ENCODE measurements at regions not wholly inside any gene's neighbourhood (a gene's known extent, or its start where the extent isn't known, plus 50 kb on each side); places are given as distances from the start of the nearest gene placed in this dataset.

DNA sequence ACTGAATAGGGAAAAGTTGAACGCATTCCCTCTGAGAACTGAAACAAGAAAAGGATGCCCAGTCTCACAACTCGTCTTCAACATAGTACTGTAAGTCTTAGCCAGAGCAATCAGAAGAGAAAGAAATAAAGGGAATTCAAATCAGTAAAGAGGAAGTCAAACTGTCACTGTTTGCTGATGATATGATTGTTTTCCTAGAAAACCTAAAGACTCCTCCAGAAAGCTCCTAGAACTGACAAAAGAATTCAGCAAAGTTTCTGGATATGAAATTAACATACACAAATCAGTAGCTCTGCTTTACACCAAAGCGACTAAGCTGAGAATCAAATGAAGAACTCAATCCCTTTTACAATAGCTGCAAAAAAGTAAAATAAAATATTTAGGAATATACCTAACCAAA is 471.2 kb upstream of the CNTN5 start:
- TF ChIP-seq SMC3 (IDR thresholded peaks at IDR 0.05; ENCODE audit: low read depth, low read length) (no peak), TAF1 (IDR thresholded peaks at IDR 0.05; ENCODE audit: borderline replicate concordance, low read depth, low read length) (no peak), FOXJ3 (CRISPR knock-in tag; IDR thresholded peaks at IDR 0.05) (no peak), POLR2AphosphoS5 (IDR thresholded peaks at IDR 0.05; ENCODE audit: low read depth, low read length) (no peak), EZH2phosphoT487 (IDR thresholded peaks at IDR 0.05; ENCODE audit: borderline replicate concordance, low read depth) (no peak)
- TF ChIP-seq, protein P1, sequence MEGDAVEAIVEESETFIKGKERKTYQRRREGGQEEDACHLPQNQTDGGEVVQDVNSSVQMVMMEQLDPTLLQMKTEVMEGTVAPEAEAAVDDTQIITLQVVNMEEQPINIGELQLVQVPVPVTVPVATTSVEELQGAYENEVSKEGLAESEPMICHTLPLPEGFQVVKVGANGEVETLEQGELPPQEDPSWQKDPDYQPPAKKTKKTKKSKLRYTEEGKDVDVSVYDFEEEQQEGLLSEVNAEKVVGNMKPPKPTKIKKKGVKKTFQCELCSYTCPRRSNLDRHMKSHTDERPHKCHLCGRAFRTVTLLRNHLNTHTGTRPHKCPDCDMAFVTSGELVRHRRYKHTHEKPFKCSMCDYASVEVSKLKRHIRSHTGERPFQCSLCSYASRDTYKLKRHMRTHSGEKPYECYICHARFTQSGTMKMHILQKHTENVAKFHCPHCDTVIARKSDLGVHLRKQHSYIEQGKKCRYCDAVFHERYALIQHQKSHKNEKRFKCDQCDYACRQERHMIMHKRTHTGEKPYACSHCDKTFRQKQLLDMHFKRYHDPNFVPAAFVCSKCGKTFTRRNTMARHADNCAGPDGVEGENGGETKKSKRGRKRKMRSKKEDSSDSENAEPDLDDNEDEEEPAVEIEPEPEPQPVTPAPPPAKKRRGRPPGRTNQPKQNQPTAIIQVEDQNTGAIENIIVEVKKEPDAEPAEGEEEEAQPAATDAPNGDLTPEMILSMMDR (IDR thresholded peaks at IDR 0.05), result no peak
- TF ChIP-seq, protein P2, sequence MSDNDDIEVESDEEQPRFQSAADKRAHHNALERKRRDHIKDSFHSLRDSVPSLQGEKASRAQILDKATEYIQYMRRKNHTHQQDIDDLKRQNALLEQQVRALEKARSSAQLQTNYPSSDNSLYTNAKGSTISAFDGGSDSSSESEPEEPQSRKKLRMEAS (IDR thresholded peaks at IDR 0.05; ENCODE audit: low read depth), result no peak

Data from SK-N-SH (cell line).